ENCODE measurements at regions not wholly inside any gene's neighbourhood (a gene's known extent, or its start where the extent isn't known, plus 50 kb on each side); places are given as distances from the start of the nearest gene placed in this dataset.

DNA sequence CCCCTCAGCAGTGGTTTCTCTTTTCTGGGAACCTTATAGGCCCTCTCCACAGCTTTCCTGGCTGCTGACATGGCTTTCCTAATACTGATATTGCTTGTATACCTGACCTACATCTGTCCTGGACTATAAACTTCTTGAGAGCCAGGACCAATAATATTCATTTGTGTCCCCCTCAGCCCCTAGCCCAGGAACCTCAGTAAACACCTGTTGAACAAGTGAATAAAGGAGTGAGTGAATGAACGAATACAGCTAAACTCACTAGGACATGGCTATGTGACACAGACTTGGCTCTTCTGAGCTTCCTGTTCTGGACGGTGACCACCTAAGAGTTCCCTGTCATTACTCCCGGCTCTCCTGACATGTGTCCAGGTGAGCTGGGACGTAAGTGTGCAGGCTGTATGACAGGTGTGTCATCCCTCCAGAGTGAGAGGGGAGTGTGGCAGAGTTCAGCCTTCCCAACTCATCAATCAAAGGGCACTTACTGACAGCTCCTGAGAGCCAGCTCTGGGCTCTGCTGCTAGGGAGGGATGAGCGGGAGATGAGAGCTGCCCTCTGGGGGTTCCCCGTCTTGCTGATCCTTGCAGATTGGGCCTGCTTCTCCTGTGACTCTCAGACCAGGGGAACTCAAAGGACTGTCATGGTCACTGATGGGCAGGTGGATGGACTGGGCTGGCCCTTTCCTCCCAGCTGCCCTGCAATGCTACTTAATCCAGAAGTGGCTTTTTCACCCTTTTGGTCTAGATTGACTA lies 84.5 kb downstream of the HIF1AN start (continued):
- TF ChIP-seq, protein P1, sequence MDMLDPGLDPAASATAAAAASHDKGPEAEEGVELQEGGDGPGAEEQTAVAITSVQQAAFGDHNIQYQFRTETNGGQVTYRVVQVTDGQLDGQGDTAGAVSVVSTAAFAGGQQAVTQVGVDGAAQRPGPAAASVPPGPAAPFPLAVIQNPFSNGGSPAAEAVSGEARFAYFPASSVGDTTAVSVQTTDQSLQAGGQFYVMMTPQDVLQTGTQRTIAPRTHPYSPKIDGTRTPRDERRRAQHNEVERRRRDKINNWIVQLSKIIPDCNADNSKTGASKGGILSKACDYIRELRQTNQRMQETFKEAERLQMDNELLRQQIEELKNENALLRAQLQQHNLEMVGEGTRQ (IDR thresholded peaks at IDR 0.05; ENCODE audit: low read depth, low read length) = no peak
- TF ChIP-seq, protein P1 (CRISPR knock-in tag; IDR thresholded peaks at IDR 0.05; ENCODE audit: borderline replicate concordance) = no peak
- TF ChIP-seq, protein P2, sequence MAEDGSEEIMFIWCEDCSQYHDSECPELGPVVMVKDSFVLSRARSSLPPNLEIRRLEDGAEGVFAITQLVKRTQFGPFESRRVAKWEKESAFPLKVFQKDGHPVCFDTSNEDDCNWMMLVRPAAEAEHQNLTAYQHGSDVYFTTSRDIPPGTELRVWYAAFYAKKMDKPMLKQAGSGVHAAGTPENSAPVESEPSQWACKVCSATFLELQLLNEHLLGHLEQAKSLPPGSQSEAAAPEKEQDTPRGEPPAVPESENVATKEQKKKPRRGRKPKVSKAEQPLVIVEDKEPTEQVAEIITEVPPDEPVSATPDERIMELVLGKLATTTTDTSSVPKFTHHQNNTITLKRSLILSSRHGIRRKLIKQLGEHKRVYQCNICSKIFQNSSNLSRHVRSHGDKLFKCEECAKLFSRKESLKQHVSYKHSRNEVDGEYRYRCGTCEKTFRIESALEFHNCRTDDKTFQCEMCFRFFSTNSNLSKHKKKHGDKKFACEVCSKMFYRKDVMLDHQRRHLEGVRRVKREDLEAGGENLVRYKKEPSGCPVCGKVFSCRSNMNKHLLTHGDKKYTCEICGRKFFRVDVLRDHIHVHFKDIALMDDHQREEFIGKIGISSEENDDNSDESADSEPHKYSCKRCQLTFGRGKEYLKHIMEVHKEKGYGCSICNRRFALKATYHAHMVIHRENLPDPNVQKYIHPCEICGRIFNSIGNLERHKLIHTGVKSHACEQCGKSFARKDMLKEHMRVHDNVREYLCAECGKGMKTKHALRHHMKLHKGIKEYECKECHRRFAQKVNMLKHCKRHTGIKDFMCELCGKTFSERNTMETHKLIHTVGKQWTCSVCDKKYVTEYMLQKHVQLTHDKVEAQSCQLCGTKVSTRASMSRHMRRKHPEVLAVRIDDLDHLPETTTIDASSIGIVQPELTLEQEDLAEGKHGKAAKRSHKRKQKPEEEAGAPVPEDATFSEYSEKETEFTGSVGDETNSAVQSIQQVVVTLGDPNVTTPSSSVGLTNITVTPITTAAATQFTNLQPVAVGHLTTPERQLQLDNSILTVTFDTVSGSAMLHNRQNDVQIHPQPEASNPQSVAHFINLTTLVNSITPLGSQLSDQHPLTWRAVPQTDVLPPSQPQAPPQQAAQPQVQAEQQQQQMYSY (CRISPR knock-in tag; IDR thresholded peaks at IDR 0.05) = no peak
- TF ChIP-seq NR2C2 (CRISPR knock-in tag; IDR thresholded peaks at IDR 0.05; ENCODE audit: borderline replicate concordance) (no peak), ZIK1 (CRISPR knock-in tag; IDR thresholded peaks at IDR 0.05; ENCODE audit: borderline replicate concordance, low read depth) (no peak), KDM3A (CRISPR knock-in tag; IDR thresholded peaks at IDR 0.05; ENCODE audit: low read depth) (no peak), MAZ (IDR thresholded peaks at IDR 0.05; ENCODE audit: borderline replicate concordance, low read depth, low read length) (no peak), MAZ (CRISPR knock-in tag; IDR thresholded peaks at IDR 0.05; ENCODE audit: low read depth) (no peak), ARNT (IDR thresholded peaks at IDR 0.05) (no peak)
- TF ChIP-seq, protein P3, sequence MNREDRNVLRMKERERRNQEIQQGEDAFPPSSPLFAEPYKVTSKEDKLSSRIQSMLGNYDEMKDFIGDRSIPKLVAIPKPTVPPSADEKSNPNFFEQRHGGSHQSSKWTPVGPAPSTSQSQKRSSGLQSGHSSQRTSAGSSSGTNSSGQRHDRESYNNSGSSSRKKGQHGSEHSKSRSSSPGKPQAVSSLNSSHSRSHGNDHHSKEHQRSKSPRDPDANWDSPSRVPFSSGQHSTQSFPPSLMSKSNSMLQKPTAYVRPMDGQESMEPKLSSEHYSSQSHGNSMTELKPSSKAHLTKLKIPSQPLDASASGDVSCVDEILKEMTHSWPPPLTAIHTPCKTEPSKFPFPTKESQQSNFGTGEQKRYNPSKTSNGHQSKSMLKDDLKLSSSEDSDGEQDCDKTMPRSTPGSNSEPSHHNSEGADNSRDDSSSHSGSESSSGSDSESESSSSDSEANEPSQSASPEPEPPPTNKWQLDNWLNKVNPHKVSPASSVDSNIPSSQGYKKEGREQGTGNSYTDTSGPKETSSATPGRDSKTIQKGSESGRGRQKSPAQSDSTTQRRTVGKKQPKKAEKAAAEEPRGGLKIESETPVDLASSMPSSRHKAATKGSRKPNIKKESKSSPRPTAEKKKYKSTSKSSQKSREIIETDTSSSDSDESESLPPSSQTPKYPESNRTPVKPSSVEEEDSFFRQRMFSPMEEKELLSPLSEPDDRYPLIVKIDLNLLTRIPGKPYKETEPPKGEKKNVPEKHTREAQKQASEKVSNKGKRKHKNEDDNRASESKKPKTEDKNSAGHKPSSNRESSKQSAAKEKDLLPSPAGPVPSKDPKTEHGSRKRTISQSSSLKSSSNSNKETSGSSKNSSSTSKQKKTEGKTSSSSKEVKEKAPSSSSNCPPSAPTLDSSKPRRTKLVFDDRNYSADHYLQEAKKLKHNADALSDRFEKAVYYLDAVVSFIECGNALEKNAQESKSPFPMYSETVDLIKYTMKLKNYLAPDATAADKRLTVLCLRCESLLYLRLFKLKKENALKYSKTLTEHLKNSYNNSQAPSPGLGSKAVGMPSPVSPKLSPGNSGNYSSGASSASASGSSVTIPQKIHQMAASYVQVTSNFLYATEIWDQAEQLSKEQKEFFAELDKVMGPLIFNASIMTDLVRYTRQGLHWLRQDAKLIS (CRISPR knock-in tag; IDR thresholded peaks at IDR 0.05) = no peak

Data from HepG2 (cell line).